ENCODE measurements at regions not wholly inside any gene's neighbourhood (a gene's known extent, or its start where the extent isn't known, plus 50 kb on each side); places are given as distances from the start of the nearest gene placed in this dataset.
"Not testable (repeated sequence)": the region's sequence is repeated elsewhere in the genome, so short reads cannot be mapped to it uniquely, and the experiment has no call there.

GRCh38 chr3:20240154-20240883, 54.3 kb upstream of the SGO1 start:
- no peak overlapping the region for H3K4me3 ChIP-seq (ENCODE audit: low read length)
- no peak overlapping the region for H3K9ac ChIP-seq (ENCODE audit: low read depth, low read length)
- H3K9me3 ChIP-seq (ENCODE audit: insufficient read depth, low read depth, low read length): no peaks in the 10 kb centered on the region
- no peak overlapping the region for H3K27ac ChIP-seq (ENCODE audit: low read length)
- H3K36me3 ChIP-seq (ENCODE audit: insufficient read depth, low read depth, low read length): no peaks in the 10 kb centered on the region
- no peaks in the 10 kb centered on the region for H3K27me3 ChIP-seq (ENCODE audit: insufficient read depth, low read length)
- H3K4me1 ChIP-seq (ENCODE audit: insufficient read depth, low read length): no peaks in the 10 kb centered on the region

- H3K27me3 ChIP-seq (ENCODE audit: insufficient read depth, low read length); H3K27ac ChIP-seq (ENCODE audit: low read length); H3K36me3 ChIP-seq (ENCODE audit: insufficient read depth, low read depth, low read length); H3K9me3 ChIP-seq (ENCODE audit: insufficient read depth, low read depth, low read length); H3K4me1 ChIP-seq (ENCODE audit: insufficient read depth, low read length); H3K4me3 ChIP-seq (ENCODE audit: low read length); H3K9ac ChIP-seq (ENCODE audit: low read depth, low read length): not testable (repeated sequence)
These were observed 52.2 kb upstream of the SGO1 start for GRCh38 chr3:20238199-20238598.

- Histone ChIP-seq H3K9me3 (ENCODE audit: insufficient read depth, low read depth, low read length) (no peaks in the 10 kb centered on the region), H3K4me3 (ENCODE audit: low read length) (no peak overlapping the region), H3K4me1 (ENCODE audit: insufficient read depth, low read length) (no peaks in the 10 kb centered on the region), H3K9ac (ENCODE audit: low read depth, low read length) (no peak overlapping the region), H3K27me3 (ENCODE audit: insufficient read depth, low read length) (no peaks in the 10 kb centered on the region), H3K36me3 (ENCODE audit: insufficient read depth, low read depth, low read length) (no peaks in the 10 kb centered on the region), H3K27ac (ENCODE audit: low read length) (no peak overlapping the region)
These were observed 50.6 kb upstream of the SGO1 start for GRCh38 chr3:20236603-20237002.

Measured in iPS-20b (cell line).